Activated CD8-positive, alpha-beta memory T cell treated with anti-CD3 and anti-CD28 coated beads for 36 hours (primary cell): ENCODE measurements at regions not wholly inside any gene's neighbourhood (a gene's known extent, or its start where the extent isn't known, plus 50 kb on each side); places are given as distances from the start of the nearest gene placed in this dataset.

Experiments used
- CTCF ChIA-PET: fragments of 350-600 bp; sonication (Branson Sonifier 250); formaldehyde crosslinking; loops from one replicate; lab custom pipeline; 2021; ENCODE audit warnings: antibody characterized with exemption; lab: Charles Lee
- POLR2A ChIA-PET: fragments of 350-600 bp; sonication (Branson Sonifier 250); formaldehyde crosslinking; loops from one replicate; lab custom pipeline; 2021; ENCODE audit warnings: antibody characterized with exemption; lab: Charles Lee

DNA sequence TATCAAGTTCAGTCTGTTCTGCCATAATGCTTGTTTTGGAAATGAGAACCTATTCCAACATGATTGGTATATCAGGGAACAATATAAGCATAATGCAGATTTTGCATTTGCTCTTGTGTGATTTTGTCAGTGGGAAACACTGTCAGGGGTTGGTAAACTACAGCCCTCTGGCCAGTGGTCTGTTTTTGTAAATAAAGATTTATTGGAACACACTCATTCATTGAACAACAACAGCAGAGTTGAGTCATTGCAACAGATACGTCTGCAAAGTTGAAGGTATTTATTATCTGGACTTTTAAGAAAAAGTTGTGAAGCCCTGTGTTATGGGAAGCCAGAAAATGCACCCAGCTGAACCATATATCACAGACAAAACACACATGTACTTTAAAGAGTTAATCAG lies 83.1 kb downstream of the MCFD2 start:
- CTCF ChIA-PET, result no interaction called here
- POLR2A ChIA-PET, result no interaction called here

- ChIA-PET CTCF (interaction anchor here (0.7 kb wide), 1 partner anchor 1242 kb away, joined by 4 read pairs; no protein-coding TSS in a partner anchor), POLR2A (no interaction called here)
Measured at GRCh38 chr2:46831869-46832265, 83.7 kb downstream of the MCFD2 start.

- POLR2A ChIA-PET, result no interaction called here
- CTCF ChIA-PET, result interaction anchor here (0.7 kb wide), 1 partner anchor 1243 kb away, joined by 4 read pairs; no protein-coding TSS in a partner anchor
Measured at GRCh38 chr2:46831051-46831868, 84.3 kb downstream of the MCFD2 start.

DNA sequence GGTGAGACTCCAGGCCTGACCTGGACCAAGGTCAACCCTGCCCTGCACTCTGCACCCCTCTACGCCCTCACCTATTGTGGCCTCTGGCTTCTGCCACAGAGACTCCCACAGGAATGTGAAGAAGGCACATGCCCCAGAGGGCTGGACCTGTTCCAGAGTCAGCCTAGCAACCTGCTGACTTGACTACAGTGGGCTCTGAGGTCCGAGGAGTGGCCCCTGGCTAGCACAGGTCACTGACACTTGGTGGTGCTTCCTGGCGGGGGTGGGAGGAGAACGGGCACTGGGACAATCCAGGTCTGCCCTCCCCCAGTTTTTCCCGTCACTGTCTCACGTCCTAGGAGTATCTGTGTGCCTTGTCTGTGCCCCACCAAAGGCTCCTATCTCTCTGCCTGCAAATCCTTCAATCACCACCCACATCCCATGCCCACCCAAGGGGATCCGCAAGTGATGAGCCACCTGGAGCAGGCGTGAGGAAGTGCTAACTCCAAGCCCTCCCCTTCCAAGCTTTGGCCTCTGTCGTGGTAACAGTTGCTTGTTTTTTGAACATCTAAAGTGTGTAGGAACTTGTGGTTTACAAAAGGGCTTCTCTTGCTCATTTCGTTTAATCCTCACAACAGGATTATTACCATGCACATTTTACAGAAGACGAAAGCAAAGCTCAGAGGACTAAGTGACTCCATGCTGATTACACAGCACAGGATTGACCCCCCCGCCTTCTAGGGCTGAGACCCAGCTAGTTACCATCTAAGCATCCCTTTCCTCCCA lies 86.2 kb downstream of the MCFD2 start:
- ChIA-PET CTCF (no interaction called here), POLR2A (no interaction called here)

GRCh38 chr2:46828491-46829230 lies 86.9 kb downstream of the MCFD2 start:
- POLR2A ChIA-PET, result no interaction called here
- CTCF ChIA-PET, result no interaction called here

- ChIA-PET POLR2A (no interaction called here), CTCF (no interaction called here)
Measured at GRCh38 chr2:46828135-46828438, 87.5 kb downstream of the MCFD2 start.

DNA sequence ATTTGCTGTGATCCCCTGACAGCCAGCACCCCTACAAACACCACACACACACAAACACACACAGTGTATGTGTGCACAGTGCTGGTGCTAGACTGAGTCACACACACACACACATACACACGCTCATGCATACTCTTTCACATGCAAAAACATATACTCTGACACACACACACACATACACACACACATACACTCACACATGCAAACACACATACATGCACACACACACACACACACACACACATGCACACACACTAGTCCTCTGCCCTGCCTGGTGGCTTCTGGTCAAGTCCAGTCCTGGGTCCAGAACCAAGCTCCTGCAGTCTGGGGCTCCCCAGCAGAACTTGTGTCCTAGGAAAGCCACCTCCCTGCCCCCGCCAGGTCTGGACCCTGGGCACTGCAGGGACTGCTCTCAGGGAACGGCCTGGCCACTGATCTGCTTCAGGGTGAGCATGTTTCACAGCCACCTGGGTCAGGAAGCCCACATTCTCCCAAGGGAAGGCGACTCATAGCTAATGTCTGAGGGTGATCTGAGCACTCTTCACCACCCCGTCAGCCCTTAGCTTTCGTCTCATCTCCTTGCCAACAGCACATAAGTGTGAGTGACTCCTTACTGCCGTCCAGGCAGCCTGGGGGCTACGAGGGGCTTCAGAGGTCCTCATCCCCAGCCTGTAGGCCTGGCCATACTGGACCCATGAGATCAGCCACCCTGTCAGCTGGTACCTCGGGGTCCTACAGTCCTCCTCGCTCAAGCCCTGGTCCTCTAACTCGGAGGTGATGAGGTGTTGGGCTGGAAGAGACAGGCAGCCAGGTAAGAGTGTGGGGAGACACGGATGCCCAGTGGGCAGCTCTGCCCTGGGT lies 88.1 kb downstream of the MCFD2 start:
- CTCF ChIA-PET, result no interaction called here
- POLR2A ChIA-PET, result no interaction called here

GRCh38 chr2:46826569-46827245 lies 88.9 kb downstream of the MCFD2 start:
- CTCF ChIA-PET, result no interaction called here
- POLR2A ChIA-PET, result no interaction called here

- ChIA-PET CTCF (no interaction called here), POLR2A (no interaction called here)
Measured at GRCh38 chr2:46825939-46826568, 89.6 kb downstream of the MCFD2 start.

GRCh38 chr2:46825231-46825938 lies 90.2 kb downstream of the MCFD2 start:
- POLR2A ChIA-PET, result no interaction called here
- CTCF ChIA-PET, result no interaction called here

DNA sequence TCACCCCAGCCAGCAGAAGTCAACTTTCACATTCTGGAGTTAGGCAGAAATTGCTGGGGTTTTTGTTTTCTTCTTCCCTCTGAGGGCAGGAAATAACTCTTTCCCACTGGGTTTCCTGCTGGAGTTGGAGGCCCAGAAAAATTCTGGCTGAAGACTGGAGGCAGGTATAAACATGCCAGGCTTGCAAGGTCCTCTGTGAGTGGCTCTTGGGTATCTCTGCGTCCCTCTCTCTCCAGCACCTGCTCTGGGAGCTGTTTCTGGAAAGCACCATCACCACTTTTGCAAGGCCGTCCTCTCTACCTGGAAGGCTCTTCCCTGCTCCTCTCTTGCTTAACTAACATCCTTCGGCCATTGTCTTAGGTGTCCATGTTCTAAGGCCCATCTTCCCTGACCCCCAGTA lies 91.0 kb downstream of the MCFD2 start:
- ChIA-PET CTCF (no interaction called here), POLR2A (no interaction called here)

DNA sequence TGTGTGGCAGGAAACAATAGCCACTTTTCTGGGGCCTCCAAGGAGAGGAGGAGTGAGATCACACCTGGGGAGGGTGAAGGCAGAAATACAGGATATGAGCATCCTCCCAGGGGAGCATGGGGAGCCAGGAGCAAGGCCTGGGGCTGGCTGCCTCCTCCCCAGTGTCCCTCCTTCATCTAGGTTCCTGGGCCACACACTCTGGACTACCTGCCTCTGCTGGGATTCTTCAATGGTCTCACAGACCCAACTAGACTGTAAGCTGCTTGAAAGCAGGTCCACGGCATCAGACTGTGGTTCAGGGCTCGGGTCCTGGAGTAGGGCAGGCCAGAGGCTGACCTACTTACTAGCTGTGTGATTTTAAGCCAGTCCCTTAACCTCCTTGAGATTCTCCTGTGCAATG lies 94.0 kb downstream of the MCFD2 start:
- POLR2A ChIA-PET, result no interaction called here
- CTCF ChIA-PET, result no interaction called here

GRCh38 chr2:46818819-46819218 lies 96.8 kb downstream of the MCFD2 start:
- POLR2A ChIA-PET, result no interaction called here

GRCh38 chr2:46818141-46818621 lies 97.4 kb downstream of the MCFD2 start:
- CTCF ChIA-PET, result no interaction called here
- POLR2A ChIA-PET, result no interaction called here

More at GRCh38 chr2:46818819-46819218, 96.8 kb downstream of the MCFD2 start:
- CTCF ChIA-PET, result no interaction called here

DNA sequence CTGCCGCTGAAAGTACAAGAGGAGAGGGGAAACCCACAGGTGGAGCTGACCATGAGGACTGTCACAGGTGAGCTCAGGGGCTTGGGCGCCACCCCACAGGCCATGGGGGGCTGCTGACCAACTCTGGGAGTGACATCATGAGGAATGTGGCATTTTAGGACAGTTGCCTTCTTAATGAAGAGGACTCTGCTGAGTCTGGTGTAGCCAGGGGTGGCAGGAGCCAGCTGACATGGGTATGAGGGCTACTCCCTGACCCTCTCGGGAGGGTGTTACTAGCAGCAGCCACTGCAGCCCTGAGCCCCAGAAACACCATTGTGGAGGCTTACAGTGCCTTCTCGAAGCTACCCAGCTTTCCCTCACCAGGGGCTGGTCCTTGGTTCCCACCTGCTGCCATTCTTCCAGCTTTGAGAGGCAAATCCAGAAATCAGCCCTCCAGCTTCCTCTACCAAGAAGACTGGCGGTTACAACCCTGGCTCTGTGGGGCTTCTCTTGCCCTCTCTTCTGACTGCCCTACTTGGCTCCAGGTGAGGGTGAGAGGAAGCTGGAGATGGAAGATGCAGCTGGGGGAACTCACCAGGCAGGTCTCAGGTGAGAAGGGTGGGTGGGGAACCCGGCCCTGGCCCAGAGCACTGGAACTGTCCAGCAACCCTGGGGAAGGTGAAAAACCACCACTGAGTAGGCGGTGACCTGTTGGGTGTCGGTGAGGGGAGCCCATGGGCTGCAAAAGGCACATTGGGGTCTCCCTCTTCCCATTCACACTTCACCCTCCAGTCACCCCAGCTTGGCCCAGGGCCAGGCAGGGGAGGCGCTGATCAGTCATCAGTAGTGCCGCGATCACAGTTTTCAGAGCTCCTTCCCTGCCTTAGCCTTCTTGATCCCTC lies 98.5 kb downstream of the MCFD2 start:
- ChIA-PET POLR2A (no interaction called here), CTCF (no interaction called here)

DNA sequence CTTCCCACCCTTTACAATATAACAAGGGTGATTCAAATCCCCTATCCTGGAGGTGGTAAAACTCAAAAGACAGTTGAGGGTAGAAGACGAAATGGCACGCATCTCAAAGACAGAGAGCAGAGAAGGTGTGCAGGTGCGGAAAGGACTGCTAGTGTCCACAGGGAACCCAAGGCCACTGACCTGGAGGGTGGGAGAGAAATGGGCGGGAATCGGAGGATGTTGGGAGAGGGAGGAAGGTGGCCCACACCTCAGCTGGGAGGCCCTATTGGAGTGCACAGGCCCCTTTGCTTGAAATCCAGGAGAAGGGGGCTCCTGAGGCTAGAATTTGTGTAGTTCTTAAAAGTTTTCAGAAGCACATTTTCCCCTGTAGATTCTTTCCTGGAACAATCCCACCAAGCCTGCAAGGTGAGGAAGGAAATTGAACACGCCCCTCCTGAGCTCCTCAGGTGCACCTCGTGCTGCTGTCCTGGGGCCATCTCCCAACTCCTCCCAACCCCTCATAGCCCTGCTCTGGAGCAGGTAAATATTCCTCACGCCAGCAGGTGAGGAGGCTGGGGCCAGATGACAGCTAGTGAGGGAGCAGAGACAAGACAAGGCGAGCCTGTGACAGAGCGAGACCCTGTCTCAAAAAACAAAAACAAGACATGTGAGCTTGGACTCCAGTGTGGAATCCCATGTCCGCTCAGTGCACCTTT lies 99.3 kb downstream of the MCFD2 start:
- CTCF ChIA-PET, result no interaction called here
- POLR2A ChIA-PET, result no interaction called here
